Keratinocyte (primary cell): ENCODE measurements at regions not wholly inside any gene's neighbourhood (a gene's known extent, or its start where the extent isn't known, plus 50 kb on each side); places are given as distances from the start of the nearest gene placed in this dataset.

Source experiments
- DNase-seq: peaks from one replicate; pipeline ENCODE4 v3.0.0-alpha.2; 2011; ENCODE audit warnings: low read depth, missing footprints, low spot score
- FAIRE-seq: peaks from 2 replicates; lab custom pipeline; 2011; peaks lifted over from hg19 to GRCh38; lab: Jason Lieb, UNC
- H2AFZ ChIP-seq: 2 replicates; pipeline ENCODE4 v1.6.0; 2012; ENCODE audit warnings: low read length, control low read depth, inconsistent platforms; ENCODE audit not compliant: control insufficient read depth
- H3K27ac ChIP-seq: 2 replicates; pipeline ENCODE4 v1.5.1; 2011; ENCODE audit warnings: low read length; ENCODE audit not compliant: control insufficient read depth, insufficient read depth
- H3K27me3 ChIP-seq: 3 replicates; pipeline ENCODE4 v1.6.0; 2011; ENCODE audit warnings: low read length; ENCODE audit not compliant: control insufficient read depth, insufficient read depth; ENCODE audit errors: extremely low read depth
- H3K36me3 ChIP-seq, 2 experiments: 2 replicates in 1 of 2; 3 replicates in 1 of 2; pipeline ENCODE4 v1.5.1; 2011; ENCODE audit warnings: low read length in 2 of 2, mild to moderate bottlenecking in 1 of 2; ENCODE audit not compliant: control insufficient read depth in 2 of 2, insufficient read depth in 2 of 2; ENCODE audit errors: extremely low read depth in 1 of 2
- H3K4me1 ChIP-seq: 3 replicates; pipeline ENCODE4 v1.5.1; 2011; ENCODE audit warnings: low read length; ENCODE audit not compliant: control insufficient read depth, insufficient read depth; ENCODE audit errors: extremely low read depth
- H3K4me2 ChIP-seq: 3 replicates; pipeline ENCODE4 v1.6.0; 2011; ENCODE audit warnings: low read depth, low read length; ENCODE audit not compliant: control insufficient read depth, insufficient read depth; ENCODE audit errors: extremely low read depth
- H3K4me3 ChIP-seq, 3 experiments: fragments of 200-600 bp in 1 of 3; sonication (generic) in 1 of 3; 2 replicates in 2 of 3; 3 replicates in 1 of 3; pipeline ENCODE4 v1.5.1; 2011 to 2016; ENCODE audit warnings: low read length in 3 of 3, mild to moderate bottlenecking in 3 of 3, control low read depth in 2 of 3, inconsistent platforms in 1 of 3, low read depth in 1 of 3, mixed read lengths in 1 of 3, mixed run types in 1 of 3, moderate library complexity in 1 of 3; ENCODE audit not compliant: control insufficient read depth in 2 of 3, insufficient read depth in 2 of 3; ENCODE audit errors: extremely low read depth in 1 of 3
- H3K79me2 ChIP-seq: 2 replicates; pipeline ENCODE4 v1.6.0; 2012; ENCODE audit warnings: low read length; ENCODE audit not compliant: control insufficient read depth, insufficient read depth
- H3K9ac ChIP-seq: 3 replicates; pipeline ENCODE4 v1.6.0; 2011; ENCODE audit warnings: low read length; ENCODE audit not compliant: control insufficient read depth, insufficient read depth; ENCODE audit errors: extremely low read depth
- H3K9me1 ChIP-seq: 3 replicates; pipeline ENCODE4 v1.6.0; 2011; ENCODE audit warnings: low read length; ENCODE audit not compliant: control insufficient read depth, insufficient read depth; ENCODE audit errors: extremely low read depth
- H3K9me3 ChIP-seq: 2 replicates; pipeline ENCODE4 v1.5.1; 2012; ENCODE audit warnings: low read depth, low read length; ENCODE audit not compliant: control insufficient read depth
- H4K20me1 ChIP-seq: 3 replicates; pipeline ENCODE4 v1.6.0; 2011; ENCODE audit warnings: low read length; ENCODE audit not compliant: control insufficient read depth, insufficient read depth; ENCODE audit errors: extremely low read depth
- CTCF ChIP-seq, 3 experiments: IDR thresholded peaks in 1 of 3; conservative IDR thresholded peaks in 1 of 3; optimal IDR thresholded peaks in 1 of 3; 2 replicates in 2 of 3; 3 replicates in 1 of 3; pipeline versions ENCODE3 to v1.5.1; 2011; ENCODE audit warnings: low read length in 3 of 3, mild to moderate bottlenecking in 3 of 3, moderate library complexity in 2 of 3, control low read depth in 1 of 3, inconsistent platforms in 1 of 3; ENCODE audit not compliant: insufficient read depth in 2 of 3; ENCODE audit errors: extremely low read depth in 1 of 3
- EZH2 ChIP-seq: IDR thresholded peaks from one replicate; pipeline ENCODE4 v1.6.1; 2012; ENCODE audit warnings: inconsistent platforms, mild to moderate bottlenecking, low read length, moderate library complexity
- dilution Hi-C: fragments of 300-500 bp; cut with MboI; formaldehyde crosslinking; loops from one replicate; pipeline ENCODE4 v1.7.0; 2020; ENCODE audit warnings: low sequenced_read_pairs; ENCODE audit not compliant: extremely low pct_ligation_motif_present

GRCh38 chr17:13429201-13429600, 172.5 kb downstream of the HS3ST3A1 start:
- DNase-seq: no peak
- no peak overlapping the region for H3K9ac ChIP-seq
- H3K36me3 ChIP-seq: no peaks in the 10 kb centered on the region
- TF ChIP-seq CTCF (optimal IDR thresholded peaks at IDR 0.05 in 1 of 3, IDR thresholded peaks at IDR 0.05 in 1 of 3, conservative IDR thresholded peaks at IDR 0.05 in 1 of 3; ENCODE audit: extremely low read depth in 1 of 3, insufficient read depth in 2 of 3, low read length in 3 of 3) (no peak), EZH2 (no peak)
- dilution Hi-C loops: loop anchor here (25.0 kb wide), 1 partner anchor 108 kb away; no protein-coding TSS in a partner anchor
- H4K20me1 ChIP-seq: no peaks in the 10 kb centered on the region
- H3K27me3 ChIP-seq: no peaks in the 10 kb centered on the region
- H3K4me1 ChIP-seq: no peaks in the 10 kb centered on the region
- H3K4me2 ChIP-seq: no peak overlapping the region
- no peaks in the 10 kb centered on the region for H3K9me3 ChIP-seq
- no peak overlapping the region for H3K27ac ChIP-seq
- H2AFZ ChIP-seq: no peak overlapping the region
- FAIRE-seq: no peak
- no peaks in the 10 kb centered on the region for H3K79me2 ChIP-seq
- no peak overlapping the region for H3K4me3 ChIP-seq
- no peaks in the 10 kb centered on the region for H3K9me1 ChIP-seq

- FAIRE-seq (no peak), DNase-seq (no peak)
- no peak overlapping the region for H3K4me3 ChIP-seq
- H3K4me2 ChIP-seq: no peak overlapping the region
- no peaks in the 10 kb centered on the region for H3K79me2 ChIP-seq
- no peaks in the 10 kb centered on the region for H3K27me3 ChIP-seq
- H3K9ac ChIP-seq: no peak overlapping the region
- H4K20me1 ChIP-seq: no peaks in the 10 kb centered on the region
- H3K27ac ChIP-seq: no peak overlapping the region
- H3K9me3 ChIP-seq: no peaks in the 10 kb centered on the region
- no peaks in the 10 kb centered on the region for H3K36me3 ChIP-seq
- no peak overlapping the region for H2AFZ ChIP-seq
- no peaks in the 10 kb centered on the region for H3K4me1 ChIP-seq
- H3K9me1 ChIP-seq: no peaks in the 10 kb centered on the region
- TF ChIP-seq CTCF (optimal IDR thresholded peaks at IDR 0.05 in 1 of 3, IDR thresholded peaks at IDR 0.05 in 1 of 3, conservative IDR thresholded peaks at IDR 0.05 in 1 of 3; ENCODE audit: extremely low read depth in 1 of 3, insufficient read depth in 2 of 3, low read length in 3 of 3) (no peak), EZH2 (no peak)
- dilution Hi-C loops: loop anchor here (25.0 kb wide), 1 partner anchor 109 kb away; no protein-coding TSS in a partner anchor
These were observed 173.1 kb downstream of the HS3ST3A1 start for GRCh38 chr17:13428611-13429042.
